Endothelial cell of umbilical vein (primary cell): ENCODE measurements at regions not wholly inside any gene's neighbourhood (a gene's known extent, or its start where the extent isn't known, plus 50 kb on each side); places are given as distances from the start of the nearest gene placed in this dataset.

Source experiments
- BruUV-seq: library from RNA; stranded (reverse); fragments of 400-500 nt; replicated peaks from 2 replicates; lab custom pipeline; 2021; lab: Mats Ljungman, UMichigan
- CTCF ChIA-PET: fragments of 300-600, 350-600 bp; sonication (Branson Sonifier 250); formaldehyde crosslinking; loops from one replicate; lab custom pipeline; 2021; ENCODE audit warnings: antibody characterized with exemption, inconsistent platforms; lab: Charles Lee
- POLR2A ChIA-PET: fragments of 300-600, 350-600 bp; sonication (Branson Sonifier 250); formaldehyde crosslinking; loops from one replicate; lab custom pipeline; 2021; ENCODE audit warnings: antibody characterized with exemption, inconsistent platforms; lab: Charles Lee
- DNase-seq: peaks from one replicate; pipeline ENCODE4 v3.0.0-alpha.2; 2011; ENCODE audit warnings: low read depth, low spot score
- FAIRE-seq: peaks from 2 replicates; lab custom pipeline; 2011; peaks lifted over from hg19 to GRCh38; lab: Jason Lieb, UNC
- H2AFZ ChIP-seq: 2 replicates; pipeline ENCODE4 v1.6.0; 2012; ENCODE audit warnings: low read depth, low read length, control low read depth, inconsistent platforms
- H3K27ac ChIP-seq: 2 replicates; pipeline ENCODE4 v1.5.1; 2011; ENCODE audit warnings: low read depth, mild to moderate bottlenecking, control low read depth, low read length, moderate library complexity; ENCODE audit not compliant: insufficient read depth
- H3K27me3 ChIP-seq, 2 experiments: 2 replicates each; pipeline versions ENCODE4 v1.6.0 to v1.6.1; 2011; ENCODE audit warnings: low read length in 2 of 2, mixed read lengths in 1 of 2; ENCODE audit not compliant: control insufficient read depth in 2 of 2, insufficient read depth in 2 of 2
- H3K36me3 ChIP-seq, 2 experiments: 2 replicates in 1 of 2; 3 replicates in 1 of 2; pipeline ENCODE4 v1.5.1; 2011; ENCODE audit warnings: low read length in 2 of 2, mild to moderate bottlenecking in 1 of 2, moderate library complexity in 1 of 2; ENCODE audit not compliant: control insufficient read depth in 2 of 2, insufficient read depth in 2 of 2; ENCODE audit errors: extremely low read depth in 1 of 2
- H3K4me1 ChIP-seq: 3 replicates; pipeline ENCODE4 v1.5.1; 2011; ENCODE audit warnings: mild to moderate bottlenecking, low read length; ENCODE audit not compliant: control insufficient read depth, insufficient read depth; ENCODE audit errors: extremely low read depth
- H3K4me2 ChIP-seq: 2 replicates; pipeline ENCODE4 v1.6.1; 2011; ENCODE audit warnings: low read length, control low read depth, mixed read lengths; ENCODE audit not compliant: insufficient read depth
- H3K4me3 ChIP-seq, 3 experiments: fragments of 200-600 bp in 1 of 3; sonication (generic), shearing (Covaris generic) in 1 of 3; replicated peaks in 1 of 3; 2 replicates each; pipeline ENCODE4 v1.5.1; 2011 to 2016; ENCODE audit warnings: control low read depth in 3 of 3, low read length in 3 of 3, mild to moderate bottlenecking in 2 of 3, inconsistent platforms in 1 of 3, low read depth in 1 of 3, moderate library complexity in 1 of 3; ENCODE audit not compliant: insufficient read depth in 1 of 3
- H3K79me2 ChIP-seq: 2 replicates; pipeline ENCODE4 v1.6.0; 2012; ENCODE audit warnings: low read length, inconsistent platforms; ENCODE audit not compliant: control insufficient read depth, insufficient read depth
- H3K9ac ChIP-seq: replicated peaks from 2 replicates; pipeline ENCODE3; 2011; ENCODE audit warnings: low read length, control low read depth; ENCODE audit not compliant: insufficient read depth; ENCODE audit errors: extremely low read depth
- H3K9me1 ChIP-seq: replicated peaks from 3 replicates; pipeline ENCODE4 v1.6.0; 2011; ENCODE audit warnings: mild to moderate bottlenecking, low read length; ENCODE audit not compliant: control insufficient read depth, insufficient read depth; ENCODE audit errors: extremely low read depth
- H3K9me3 ChIP-seq: replicated peaks from 2 replicates; pipeline ENCODE4 v1.5.1; 2012; ENCODE audit warnings: low read length, inconsistent platforms; ENCODE audit not compliant: control insufficient read depth, insufficient read depth
- H4K20me1 ChIP-seq: replicated peaks from 2 replicates; pipeline ENCODE3; 2011; ENCODE audit warnings: mild to moderate bottlenecking, low read length; ENCODE audit not compliant: control insufficient read depth, insufficient read depth; ENCODE audit errors: extremely low read depth
- CTCF ChIP-seq, 2 donors: IDR thresholded peaks; 1 replicate in 1 of 2; 2 replicates in 1 of 2; pipeline ENCODE4 v1.5.1; 2011; ENCODE audit warnings: low read length in 2 of 2, mild to moderate bottlenecking in 2 of 2, moderate library complexity in 2 of 2, control low read depth in 1 of 2, inconsistent platforms in 1 of 2, low read depth in 1 of 2; ENCODE audit not compliant: insufficient read depth in 1 of 2; ENCODE audit errors: extremely low read depth in 1 of 2
- EZH2 ChIP-seq: IDR thresholded peaks from 2 replicates; pipeline ENCODE4 v1.6.1; 2012; ENCODE audit warnings: borderline replicate concordance, low read depth, mild to moderate bottlenecking, moderate library complexity, low read length, inconsistent platforms; ENCODE audit not compliant: severe bottlenecking
- FOS ChIP-seq: IDR thresholded peaks from 2 replicates; pipeline ENCODE4 v1.6.1; 2011; ENCODE audit warnings: mild to moderate bottlenecking, low read length, moderate library complexity, borderline replicate concordance; ENCODE audit not compliant: insufficient read depth
- GATA2 ChIP-seq: IDR thresholded peaks from 2 replicates; pipeline ENCODE4 v1.7.0; 2011; ENCODE audit warnings: low read depth, mild to moderate bottlenecking, moderate library complexity, mixed read lengths, low read length; ENCODE audit not compliant: insufficient read length, insufficient read depth
- JUN ChIP-seq: IDR thresholded peaks from 2 replicates; pipeline ENCODE4 v1.6.1; 2011; ENCODE audit warnings: borderline replicate concordance, low read depth; ENCODE audit not compliant: insufficient read length, insufficient read depth
- MAX ChIP-seq: IDR thresholded peaks from 2 replicates; pipeline ENCODE4 v1.6.1; 2011; ENCODE audit not compliant: insufficient read depth, insufficient read length
- MYC ChIP-seq: IDR thresholded peaks from one replicate; pipeline ENCODE4 v1.6.1; 2011; ENCODE audit warnings: mild to moderate bottlenecking, low read depth, low read length
- POLR2A ChIP-seq: IDR thresholded peaks from 2 replicates; pipeline ENCODE4 v1.6.1; 2012; ENCODE audit warnings: low read depth, mild to moderate bottlenecking, control low read depth, low read length
- POLR2AphosphoS5 ChIP-seq: IDR thresholded peaks from 2 replicates; pipeline ENCODE4 v1.6.1; 2012; ENCODE audit warnings: low read depth, mild to moderate bottlenecking, control low read depth, low read length, moderate library complexity; ENCODE audit not compliant: insufficient read depth
- dilution Hi-C: fragments of 300-500 bp; cut with MboI; formaldehyde crosslinking; loops from one replicate; pipeline ENCODE4 v1.15.0; 2019; ENCODE audit warnings: low sequenced_read_pairs; ENCODE audit not compliant: extremely low pct_ligation_motif_present
- intact Hi-C: fragments of 100-400 bp; cut with micrococcal nuclease; formaldehyde crosslinking; loops from one replicate; pipeline ENCODE4 v1.10.0; 2022

DNA sequence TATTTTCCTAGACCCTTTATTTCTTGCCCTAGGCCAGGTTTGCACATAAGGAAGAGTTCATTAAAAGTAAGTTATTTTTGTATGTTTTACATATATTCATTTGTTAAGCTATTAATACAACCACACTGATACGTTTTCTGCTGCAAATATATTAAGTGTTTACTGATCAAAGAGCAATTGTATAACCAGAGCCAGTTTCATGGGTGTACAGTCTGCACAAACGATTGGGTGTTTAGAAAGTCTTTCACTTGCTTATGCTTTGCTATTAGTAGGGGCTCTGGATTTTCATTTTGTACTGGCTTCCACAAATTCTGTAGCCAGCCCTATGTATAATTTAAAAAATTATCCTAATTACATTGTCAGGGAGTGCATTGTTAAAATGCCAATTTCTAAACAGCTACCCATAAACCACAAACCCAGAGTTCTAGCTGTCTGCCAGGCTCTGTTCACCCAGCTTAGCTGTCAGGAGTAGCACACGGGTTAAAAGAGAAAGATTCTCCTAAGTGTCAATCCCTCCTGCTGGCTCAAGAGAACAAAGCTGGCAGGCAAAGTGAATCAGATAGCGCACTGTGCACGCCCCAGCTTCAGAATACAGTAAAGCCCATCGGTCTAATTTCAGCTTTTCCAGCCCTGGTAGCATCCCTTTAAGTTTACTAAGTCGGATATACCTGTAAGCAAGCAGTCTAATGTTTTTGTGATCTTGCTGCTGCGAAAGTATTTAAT, 151.0 kb upstream of the LMO3 start:
- dilution Hi-C loops (no loop called here), intact Hi-C loops (no loop called here)
- Histone ChIP-seq H2AFZ (no peak overlapping the region), H3K4me1 (no peaks in the 10 kb centered on the region), H3K9me3 (no peaks in the 10 kb centered on the region), H3K4me3 (no peak overlapping the region), H3K9ac (no peak overlapping the region), H3K79me2 (no peaks in the 10 kb centered on the region), H3K36me3 (no peaks in the 10 kb centered on the region), H3K9me1 (no peaks in the 10 kb centered on the region), H3K4me2 (no peak overlapping the region), H3K27me3 (no peaks in the 10 kb centered on the region), H3K27ac (no peak overlapping the region), H4K20me1 (no peaks in the 10 kb centered on the region)
- BruUV-seq, result no TSS peak
- no peak for DNase-seq
- ChIA-PET POLR2A (no interaction called here), CTCF (no interaction called here)
- TF ChIP-seq EZH2, result no peak
- FAIRE-seq, result no peak

GRCh38 chr12:16730772-16731171, 124.8 kb upstream of the LMO3 start:
- H3K9me3 ChIP-seq, result peaks cover 6% of the 10 kb centered on the region
- ChIA-PET CTCF (no interaction called here), POLR2A (no interaction called here)
- TF ChIP-seq GATA2 (no peak), CTCF (IDR thresholded peaks at IDR 0.05; ENCODE audit: extremely low read depth in 1 of 2, insufficient read depth in 1 of 2, low read depth in 1 of 2, low read length in 2 of 2) (no peak), JUN (no peak), EZH2 (no peak), MAX (no peak), POLR2AphosphoS5 (no peak), POLR2A (no peak), FOS (no peak), MYC (no peak)
- intact Hi-C loops, result no loop called here
- H3K27ac ChIP-seq, result no peak overlapping the region
- no peaks in the 10 kb centered on the region for H3K9me1 ChIP-seq
- H3K4me2 ChIP-seq, result no peak overlapping the region
- FAIRE-seq, result no peak
- H3K4me1 ChIP-seq, result no peaks in the 10 kb centered on the region
- BruUV-seq, result no TSS peak
- no peaks in the 10 kb centered on the region for H3K79me2 ChIP-seq
- H4K20me1 ChIP-seq, result no peaks in the 10 kb centered on the region
- H3K4me3 ChIP-seq, result no peak overlapping the region
- dilution Hi-C loops, result no loop called here
- H3K9ac ChIP-seq, result no peak overlapping the region
- DNase-seq, result no peak
- no peak overlapping the region for H2AFZ ChIP-seq
- no peaks in the 10 kb centered on the region for H3K36me3 ChIP-seq
- no peaks in the 10 kb centered on the region for H3K27me3 ChIP-seq
